ENCODE measurements at regions not wholly inside any gene's neighbourhood (a gene's known extent, or its start where the extent isn't known, plus 50 kb on each side); places are given as distances from the start of the nearest gene placed in this dataset.

- Histone ChIP-seq H3K4me2 (replicated peaks; ENCODE audit: extremely low read depth, low read length, poor library complexity, severe bottlenecking) (no peak overlapping the region), H3K9me3 (replicated peaks in 1 of 2; ENCODE audit: control insufficient read depth in 1 of 2, insufficient read depth in 1 of 2, low read length in 2 of 2) (peaks cover 0 to 5% of the 10 kb centered on the region in 2 donors), H3K4me1 (ENCODE audit: control insufficient read depth in 1 of 2, insufficient read depth in 2 of 2, low read length in 2 of 2) (no peaks in the 10 kb centered on the region), H3K79me2 (ENCODE audit: insufficient read depth, low read length) (no peaks in the 10 kb centered on the region), H3K36me3 (replicated peaks in 1 of 2; ENCODE audit: control insufficient read depth in 1 of 2, insufficient read depth in 2 of 2, low read length in 2 of 2) (no peaks in the 10 kb centered on the region), H3K4me3 (replicated peaks in 1 of 3; ENCODE audit: low read depth in 2 of 3, low read length in 3 of 3) (no peak overlapping the region), H3K9ac (ENCODE audit: insufficient read depth, low read length, poor library complexity, severe bottlenecking) (no peak overlapping the region), H2AFZ (ENCODE audit: insufficient read depth, low read depth, low read length, poor library complexity, severe bottlenecking) (no peak overlapping the region), H4K20me1 (ENCODE audit: insufficient read depth, low read length) (no peaks in the 10 kb centered on the region), H3K27me3 (ENCODE audit: control insufficient read depth in 2 of 2, insufficient read depth in 2 of 2, low read length in 2 of 2) (no peaks in the 10 kb centered on the region), H3K27ac (ENCODE audit: low read depth in 1 of 2, low read length in 2 of 2) (no peak overlapping the region)
- Mint-ChIP-seq H3K27ac (no peak overlapping the region), H3K36me3 (no peaks in the 10 kb centered on the region), H3K27me3 (ENCODE audit: low read depth in 3 of 3) (no peaks in the 10 kb centered on the region), H3K9me3 (peaks cover 0 to 6% (median 0%) of the 10 kb centered on the region in 7 donors), H3K4me3 (no peak overlapping the region), H3K4me1 (no peaks in the 10 kb centered on the region)
- TF ChIP-seq, protein P1, sequence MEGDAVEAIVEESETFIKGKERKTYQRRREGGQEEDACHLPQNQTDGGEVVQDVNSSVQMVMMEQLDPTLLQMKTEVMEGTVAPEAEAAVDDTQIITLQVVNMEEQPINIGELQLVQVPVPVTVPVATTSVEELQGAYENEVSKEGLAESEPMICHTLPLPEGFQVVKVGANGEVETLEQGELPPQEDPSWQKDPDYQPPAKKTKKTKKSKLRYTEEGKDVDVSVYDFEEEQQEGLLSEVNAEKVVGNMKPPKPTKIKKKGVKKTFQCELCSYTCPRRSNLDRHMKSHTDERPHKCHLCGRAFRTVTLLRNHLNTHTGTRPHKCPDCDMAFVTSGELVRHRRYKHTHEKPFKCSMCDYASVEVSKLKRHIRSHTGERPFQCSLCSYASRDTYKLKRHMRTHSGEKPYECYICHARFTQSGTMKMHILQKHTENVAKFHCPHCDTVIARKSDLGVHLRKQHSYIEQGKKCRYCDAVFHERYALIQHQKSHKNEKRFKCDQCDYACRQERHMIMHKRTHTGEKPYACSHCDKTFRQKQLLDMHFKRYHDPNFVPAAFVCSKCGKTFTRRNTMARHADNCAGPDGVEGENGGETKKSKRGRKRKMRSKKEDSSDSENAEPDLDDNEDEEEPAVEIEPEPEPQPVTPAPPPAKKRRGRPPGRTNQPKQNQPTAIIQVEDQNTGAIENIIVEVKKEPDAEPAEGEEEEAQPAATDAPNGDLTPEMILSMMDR (IDR thresholded peaks at IDR 0.05) = no peak
- DNase-seq = no peak
- intact Hi-C loops (cut with micrococcal nuclease) = no loop called here
Observed at GRCh38 chr14:29075761-29076160, 309.2 kb downstream of the FOXG1 start.

DNA sequence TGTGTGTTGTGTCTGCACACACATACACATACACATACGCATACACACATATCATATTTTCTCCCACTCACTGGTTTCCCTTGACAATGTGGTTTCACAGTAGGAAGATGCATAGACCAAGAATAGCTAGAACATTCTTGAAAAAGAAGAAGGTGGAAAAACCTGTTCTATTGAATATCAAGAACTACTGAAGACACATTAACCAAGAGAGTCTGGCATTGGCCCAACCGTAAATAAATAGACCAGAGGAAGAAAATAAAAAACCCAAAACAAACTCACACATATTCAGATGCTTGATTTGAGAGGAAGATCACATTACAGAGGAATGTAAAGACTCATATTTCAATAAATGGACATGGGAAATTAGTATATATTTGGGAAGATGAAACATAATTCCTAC lies 311.3 kb downstream of the FOXG1 start:
- Mint-ChIP-seq H3K4me3 (no peak overlapping the region), H3K27ac (no peak overlapping the region), H3K4me1 (no peaks in the 10 kb centered on the region), H3K27me3 (ENCODE audit: low read depth in 3 of 3) (no peaks in the 10 kb centered on the region), H3K36me3 (no peaks in the 10 kb centered on the region), H3K9me3 (peaks cover 0 to 2% (median 0%) of the 10 kb centered on the region in 7 donors)
- H3K4me3 ChIP-seq (replicated peaks in 1 of 3; ENCODE audit: low read depth in 2 of 3, low read length in 3 of 3) = no peak overlapping the region
- H2AFZ ChIP-seq (ENCODE audit: insufficient read depth, low read depth, low read length, poor library complexity, severe bottlenecking) = no peak overlapping the region
- no peaks in the 10 kb centered on the region for H3K4me1 ChIP-seq (ENCODE audit: control insufficient read depth in 1 of 2, insufficient read depth in 2 of 2, low read length in 2 of 2)
- no peaks in the 10 kb centered on the region for H3K79me2 ChIP-seq (ENCODE audit: insufficient read depth, low read length)
- WGBS (ENCODE audit: insufficient coverage) = no CpG with 5 or more reads among the region's 2 CpGs
- no peaks in the 10 kb centered on the region for H3K36me3 ChIP-seq (replicated peaks in 1 of 2; ENCODE audit: control insufficient read depth in 1 of 2, insufficient read depth in 2 of 2, low read length in 2 of 2)
- H3K4me2 ChIP-seq (replicated peaks; ENCODE audit: extremely low read depth, low read length, poor library complexity, severe bottlenecking) = no peak overlapping the region
- TF ChIP-seq, protein P1 (IDR thresholded peaks at IDR 0.05) = no peak
- no peaks in the 10 kb centered on the region for H3K9me3 ChIP-seq (replicated peaks in 1 of 2; ENCODE audit: control insufficient read depth in 1 of 2, insufficient read depth in 1 of 2, low read length in 2 of 2)
- no peak overlapping the region for H3K9ac ChIP-seq (ENCODE audit: insufficient read depth, low read length, poor library complexity, severe bottlenecking)
- no peaks in the 10 kb centered on the region for H4K20me1 ChIP-seq (ENCODE audit: insufficient read depth, low read length)
- no peaks in the 10 kb centered on the region for H3K27me3 ChIP-seq (ENCODE audit: control insufficient read depth in 2 of 2, insufficient read depth in 2 of 2, low read length in 2 of 2)
- intact Hi-C loops (cut with micrococcal nuclease) = no loop called here
- DNase-seq = no peak
- no peak overlapping the region for H3K27ac ChIP-seq (ENCODE audit: low read depth in 1 of 2, low read length in 2 of 2)
